ENCODE measurements at regions not wholly inside any gene's neighbourhood (a gene's known extent, or its start where the extent isn't known, plus 50 kb on each side); places are given as distances from the start of the nearest gene placed in this dataset.
A peak's percentile ranks its signal among the peaks of the same experiment; 100 is the strongest.

GRCh38 chr10:78249690-78250089, 216.0 kb downstream of the RPS24 start:
- Histone ChIP-seq H3K9me3 (peaks cover 0 to 7% (median 0%) of the 10 kb centered on the region in 11 donors), H3K27me3 (no peaks in the 10 kb centered on the region), H3K27ac (peak overlapping the region in 1 of 10 donors; percentile 36), H3K4me3 (no peak overlapping the region), H3K36me3 (no peaks in the 10 kb centered on the region), H3K4me1 (peaks cover 0 to 28% (median 0%) of the 10 kb centered on the region in 9 donors)
- ATAC-seq (no peak), DNase-seq (no peak)
- intact Hi-C loops (cut with DNase I): no loop called here
- TF ChIP-seq CTCF (IDR thresholded peaks at IDR 0.05): no peak
- 86 to 91% methylated on average over 3 of the region's 3 CpGs for WGBS, 2 donors

GRCh38 chr10:78250313-78251015, 216.8 kb downstream of the RPS24 start:
- no peak overlapping the region for H3K4me3 ChIP-seq
- DNase-seq (no peak), ATAC-seq (peak in 2 of 8 donors; percentile 12 to 25)
- H3K27ac ChIP-seq: peak overlapping the region in 1 of 10 donors; percentile 36
- 84 to 85% methylated on average over 8 of the region's 8 CpGs for WGBS, 2 donors
- H3K4me1 ChIP-seq: peaks cover 0 to 31% (median 0%) of the 10 kb centered on the region in 9 donors
- no peak for TF ChIP-seq CTCF (IDR thresholded peaks at IDR 0.05)
- H3K27me3 ChIP-seq: no peaks in the 10 kb centered on the region
- intact Hi-C loops (cut with DNase I): no loop called here
- no peaks in the 10 kb centered on the region for H3K36me3 ChIP-seq
- H3K9me3 ChIP-seq: peaks cover 0 to 7% (median 0%) of the 10 kb centered on the region in 11 donors

- WGBS, 2 donors: 79 to 86% methylated on average over 7 of the region's 7 CpGs
- ATAC-seq (no peak), DNase-seq (no peak)
- no peaks in the 10 kb centered on the region for H3K36me3 ChIP-seq
- no peak overlapping the region for H3K4me3 ChIP-seq
- H3K4me1 ChIP-seq: peaks cover 0 to 36% (median 2%) of the 10 kb centered on the region in 9 donors
- H3K9me3 ChIP-seq: peaks cover 0 to 7% (median 0%) of the 10 kb centered on the region in 11 donors
- H3K27me3 ChIP-seq: no peaks in the 10 kb centered on the region
- intact Hi-C loops (cut with DNase I): no loop called here
- H3K27ac ChIP-seq: peak overlapping the region in 1 of 10 donors; percentile 17
- no peak for TF ChIP-seq CTCF (IDR thresholded peaks at IDR 0.05)
Observed at GRCh38 chr10:78251016-78251385, 217.3 kb downstream of the RPS24 start.

GRCh38 chr10:78252286-78252685, 218.6 kb downstream of the RPS24 start:
- DNase-seq (no peak), ATAC-seq (no peak)
- intact Hi-C loops (cut with DNase I): no loop called here
- Histone ChIP-seq H3K4me3 (no peak overlapping the region), H3K27me3 (no peaks in the 10 kb centered on the region), H3K9me3 (no peaks in the 10 kb centered on the region), H3K27ac (no peak overlapping the region), H3K4me1 (peaks cover 0 to 44% (median 7%) of the 10 kb centered on the region in 9 donors), H3K36me3 (no peaks in the 10 kb centered on the region)
- TF ChIP-seq CTCF (IDR thresholded peaks at IDR 0.05): no peak
- 85 to 92% methylated on average over 10 of the region's 10 CpGs for WGBS, 2 donors
